ENCODE measurements at regions not wholly inside any gene's neighbourhood (a gene's known extent, or its start where the extent isn't known, plus 50 kb on each side); places are given as distances from the start of the nearest gene placed in this dataset.

DNA sequence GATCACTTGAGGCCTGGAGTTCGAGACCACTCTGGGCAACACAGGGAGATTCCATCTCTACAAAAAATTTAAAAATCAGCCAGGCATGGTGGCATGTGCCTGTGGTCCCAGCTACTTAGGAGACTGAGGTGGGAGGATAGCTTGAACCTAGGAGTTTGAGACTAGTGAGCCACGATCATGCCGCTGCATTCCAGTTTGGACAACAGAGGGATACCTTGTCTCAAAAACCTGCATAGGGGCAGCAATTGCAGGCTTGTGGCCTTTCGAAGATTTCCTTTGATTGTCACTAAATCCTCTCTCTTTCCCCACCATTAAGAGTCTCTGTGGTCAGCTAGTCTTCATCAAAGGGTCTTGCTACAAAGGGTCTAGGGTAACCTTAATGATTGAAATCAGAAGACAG is 60.3 kb downstream of the UTRN start:
- Mint-ChIP-seq H3K27me3 (ENCODE audit: insufficient read depth) (no peaks in the 10 kb centered on the region; the same call in 1 of the 2 replicates), H3K4me3 (no peak overlapping the region), H3K9me3 (no peaks in the 10 kb centered on the region), H3K27ac (peak overlapping the region; percentile 28; the same call in 1 of the 2 replicates), H3K4me1 (ENCODE audit: low read depth) (peaks cover 74% of the 10 kb centered on the region), H3K36me3 (ENCODE audit: low read depth) (peaks cover 17% of the 10 kb centered on the region)
- TF ChIP-seq CTCF (IDR thresholded peaks at IDR 0.05) = no peak
- DNase-seq = no peak

DNA sequence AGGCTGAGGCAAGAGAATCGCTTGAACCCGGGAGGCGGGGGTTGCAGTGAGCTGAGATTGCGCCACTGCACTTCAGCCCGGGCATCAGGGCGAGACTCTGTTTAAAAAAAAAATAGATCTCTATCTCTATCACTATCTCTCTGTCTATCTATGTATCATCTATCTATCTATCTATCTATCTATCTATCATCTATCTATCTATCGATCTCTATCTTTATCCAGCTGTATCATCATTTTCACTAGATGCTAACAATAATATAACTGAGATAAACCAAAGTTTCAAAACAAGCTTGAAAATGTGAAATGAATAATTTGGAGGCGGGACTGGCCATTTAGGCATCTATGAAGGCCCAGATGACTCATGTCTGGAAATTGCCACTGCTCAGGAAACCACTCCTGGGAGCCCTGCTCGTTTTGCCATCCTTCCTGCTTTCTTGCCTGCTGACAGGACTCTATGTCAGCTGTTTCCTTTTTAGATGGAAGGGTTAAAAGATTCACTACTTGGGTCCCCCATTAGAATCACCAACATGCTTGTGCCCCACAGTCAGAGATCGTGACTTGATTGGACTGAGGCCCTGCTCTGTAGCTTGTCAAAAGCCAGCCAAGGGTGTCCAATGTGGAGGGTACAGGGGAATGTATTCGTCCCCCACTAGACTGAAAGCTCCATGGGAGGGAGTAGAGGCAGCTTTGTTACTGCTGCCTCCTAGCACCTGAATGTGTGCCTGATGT is 61.7 kb downstream of the UTRN start:
- peak overlapping the region; percentile 81 for H3K27ac Mint-ChIP-seq
- TF ChIP-seq CTCF (IDR thresholded peaks at IDR 0.05) = no peak
- DNase-seq = peak; percentile 57
- peaks cover 16% of the 10 kb centered on the region for H3K36me3 Mint-ChIP-seq (ENCODE audit: low read depth)
- no peaks in the 10 kb centered on the region for H3K9me3 Mint-ChIP-seq
- H3K4me1 Mint-ChIP-seq (ENCODE audit: low read depth) = peaks cover 73% of the 10 kb centered on the region
- H3K27me3 Mint-ChIP-seq (ENCODE audit: insufficient read depth) = no peaks in the 10 kb centered on the region; the same call in 1 of the 2 replicates
- H3K4me3 Mint-ChIP-seq = peak overlapping the region; percentile 66

DNA sequence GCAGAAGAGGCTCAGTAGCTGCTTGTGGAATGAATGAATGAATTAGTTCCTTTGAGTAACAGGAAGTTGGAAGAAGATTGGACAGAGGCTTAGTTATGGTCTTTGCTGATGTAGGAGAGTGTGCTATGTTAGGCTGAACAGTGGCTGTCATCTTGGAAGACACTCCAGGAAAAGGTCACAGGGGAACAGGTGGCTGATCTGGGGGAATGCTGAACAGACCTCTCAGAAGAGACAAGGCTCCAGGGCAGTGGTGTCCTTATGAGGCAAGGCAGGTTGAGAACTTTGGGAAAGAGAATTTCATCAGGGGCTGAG is 62.3 kb downstream of the UTRN start:
- no peak for TF ChIP-seq CTCF (IDR thresholded peaks at IDR 0.05)
- Mint-ChIP-seq H3K27ac (peak overlapping the region; percentile 81), H3K27me3 (ENCODE audit: insufficient read depth) (no peaks in the 10 kb centered on the region; the same call in 1 of the 2 replicates), H3K9me3 (no peaks in the 10 kb centered on the region), H3K36me3 (ENCODE audit: low read depth) (peaks cover 16% of the 10 kb centered on the region), H3K4me3 (peak overlapping the region; percentile 66), H3K4me1 (ENCODE audit: low read depth) (peaks cover 68% of the 10 kb centered on the region)
- no peak for DNase-seq

- H3K4me3 Mint-ChIP-seq = no peak overlapping the region
- no peak overlapping the region for H3K27ac Mint-ChIP-seq
- H3K4me1 Mint-ChIP-seq (ENCODE audit: low read depth) = peaks cover 67% of the 10 kb centered on the region
- no peak for DNase-seq
- no peaks in the 10 kb centered on the region; the same call in 1 of the 2 replicates for H3K27me3 Mint-ChIP-seq (ENCODE audit: insufficient read depth)
- H3K9me3 Mint-ChIP-seq = no peaks in the 10 kb centered on the region
- no peak for TF ChIP-seq CTCF (IDR thresholded peaks at IDR 0.05)
- peaks cover 16% of the 10 kb centered on the region for H3K36me3 Mint-ChIP-seq (ENCODE audit: low read depth)
These were observed 62.8 kb downstream of the UTRN start for GRCh38 chr6:144347933-144348332.

DNA sequence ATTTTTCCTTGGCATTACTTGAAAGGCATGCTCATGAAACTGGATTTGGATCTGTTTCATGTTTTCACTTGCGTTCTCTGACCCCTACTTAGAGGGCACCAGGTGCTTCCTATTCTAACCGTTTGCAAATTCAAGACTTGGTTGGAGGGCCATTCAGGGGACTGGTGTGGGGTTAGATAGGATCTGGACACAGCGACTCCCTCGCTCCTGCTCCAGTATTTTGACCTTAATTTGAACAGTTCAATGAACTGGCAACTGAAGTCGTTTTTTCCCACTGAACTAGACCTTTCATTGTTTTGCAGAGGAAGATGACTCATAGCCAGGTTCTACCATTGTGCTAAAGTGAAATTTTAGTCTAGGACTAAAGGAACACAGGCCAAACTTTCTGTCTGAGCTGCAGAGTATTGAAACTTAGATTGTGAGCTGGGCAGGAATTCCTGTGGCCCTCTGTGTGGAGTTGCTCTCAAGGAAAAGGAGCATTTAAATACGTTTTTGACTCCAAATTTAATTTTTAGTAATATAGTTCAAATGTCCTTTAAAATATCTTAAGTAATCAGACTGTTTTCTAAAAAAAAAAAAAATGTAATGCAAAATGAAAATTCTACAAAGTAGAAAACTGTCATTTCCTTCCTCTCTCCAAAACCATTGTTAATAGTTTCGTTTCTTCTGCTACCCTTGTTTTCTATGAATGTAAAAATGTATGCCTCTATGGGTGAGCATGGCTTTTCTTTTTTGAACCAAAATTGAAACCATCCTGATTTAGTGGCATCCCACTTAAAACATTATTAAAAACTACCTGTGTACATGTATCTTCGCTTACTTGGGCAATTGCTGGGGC is 64.8 kb downstream of the UTRN start:
- H3K36me3 Mint-ChIP-seq (ENCODE audit: low read depth) = peaks cover 16% of the 10 kb centered on the region
- no peak overlapping the region for H3K4me3 Mint-ChIP-seq
- peak overlapping the region; percentile 50 for H3K27ac Mint-ChIP-seq
- H3K4me1 Mint-ChIP-seq (ENCODE audit: low read depth) = peaks cover 52% of the 10 kb centered on the region
- H3K9me3 Mint-ChIP-seq = no peaks in the 10 kb centered on the region
- DNase-seq = peak; percentile 12
- no peaks in the 10 kb centered on the region; the same call in 1 of the 2 replicates for H3K27me3 Mint-ChIP-seq (ENCODE audit: insufficient read depth)
- no peak for TF ChIP-seq CTCF (IDR thresholded peaks at IDR 0.05)

All from HFFc6 (cell line).